GM12872 (cell line): ENCODE measurements at regions not wholly inside any gene's neighbourhood (a gene's known extent, or its start where the extent isn't known, plus 50 kb on each side); places are given as distances from the start of the nearest gene placed in this dataset.
A peak's percentile ranks its signal among the peaks of the same experiment; 100 is the strongest.

Experiments used
- TF ChIP-seq, protein P1 (sequence below): IDR thresholded peaks from 3 replicates; pipeline ENCODE4 v1.5.1; 2011; ENCODE audit warnings: low read depth, mild to moderate bottlenecking, low read length, moderate library complexity; ENCODE audit not compliant: insufficient read depth

DNA sequence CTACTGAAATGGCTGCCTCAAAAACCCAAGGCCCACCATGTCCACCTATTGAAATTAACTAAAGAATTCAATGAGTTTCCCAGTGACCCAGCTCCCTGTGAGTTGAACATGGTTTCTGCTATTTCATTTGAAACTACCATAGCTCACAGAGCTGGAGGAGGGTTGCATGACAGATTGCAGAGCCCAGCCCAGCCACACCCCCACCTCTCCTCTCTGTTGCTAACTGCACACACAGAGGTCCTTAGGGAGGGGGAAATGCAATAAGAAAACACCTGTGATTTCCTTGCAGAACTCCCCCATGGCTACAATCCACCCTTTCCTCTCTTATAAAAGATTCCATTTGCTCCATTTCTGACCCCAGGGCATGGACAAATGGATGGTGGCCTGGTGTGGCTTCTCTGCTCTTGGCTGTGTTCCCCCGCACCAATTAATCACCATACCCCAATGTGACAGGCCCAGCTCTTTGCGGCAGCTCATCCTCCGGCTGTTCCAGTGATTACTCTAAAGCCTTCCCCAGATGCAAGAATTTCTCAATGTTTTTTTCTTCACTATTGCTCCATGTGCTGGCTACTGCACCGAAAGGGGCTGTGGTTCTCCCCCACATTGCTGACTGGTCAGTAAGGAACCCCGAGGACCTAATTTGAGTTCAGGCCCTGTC is 208.4 kb upstream of the KBTBD8 start:
- TF ChIP-seq, protein P1, sequence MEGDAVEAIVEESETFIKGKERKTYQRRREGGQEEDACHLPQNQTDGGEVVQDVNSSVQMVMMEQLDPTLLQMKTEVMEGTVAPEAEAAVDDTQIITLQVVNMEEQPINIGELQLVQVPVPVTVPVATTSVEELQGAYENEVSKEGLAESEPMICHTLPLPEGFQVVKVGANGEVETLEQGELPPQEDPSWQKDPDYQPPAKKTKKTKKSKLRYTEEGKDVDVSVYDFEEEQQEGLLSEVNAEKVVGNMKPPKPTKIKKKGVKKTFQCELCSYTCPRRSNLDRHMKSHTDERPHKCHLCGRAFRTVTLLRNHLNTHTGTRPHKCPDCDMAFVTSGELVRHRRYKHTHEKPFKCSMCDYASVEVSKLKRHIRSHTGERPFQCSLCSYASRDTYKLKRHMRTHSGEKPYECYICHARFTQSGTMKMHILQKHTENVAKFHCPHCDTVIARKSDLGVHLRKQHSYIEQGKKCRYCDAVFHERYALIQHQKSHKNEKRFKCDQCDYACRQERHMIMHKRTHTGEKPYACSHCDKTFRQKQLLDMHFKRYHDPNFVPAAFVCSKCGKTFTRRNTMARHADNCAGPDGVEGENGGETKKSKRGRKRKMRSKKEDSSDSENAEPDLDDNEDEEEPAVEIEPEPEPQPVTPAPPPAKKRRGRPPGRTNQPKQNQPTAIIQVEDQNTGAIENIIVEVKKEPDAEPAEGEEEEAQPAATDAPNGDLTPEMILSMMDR, result no peak

DNA sequence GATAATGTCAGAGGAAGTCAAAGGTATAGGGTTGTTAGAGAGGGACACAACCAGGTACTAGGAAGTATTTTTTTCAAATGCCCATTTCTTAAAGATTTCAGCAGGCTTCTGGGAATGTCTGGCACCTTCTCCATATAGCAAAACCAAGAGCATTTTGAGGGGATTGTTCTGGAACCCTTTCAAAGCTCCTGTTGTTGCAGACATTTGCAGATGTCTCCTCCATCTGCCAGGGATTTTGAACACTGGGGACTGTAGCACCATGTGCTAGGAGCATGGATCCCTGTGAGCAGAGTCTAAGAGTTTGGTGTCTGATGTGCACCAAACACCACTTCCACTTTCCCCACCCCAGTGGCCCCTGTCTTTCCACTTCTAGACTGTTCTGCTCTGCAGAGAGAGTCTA is 206.0 kb upstream of the KBTBD8 start:
- TF ChIP-seq, protein P1, result no peak

DNA sequence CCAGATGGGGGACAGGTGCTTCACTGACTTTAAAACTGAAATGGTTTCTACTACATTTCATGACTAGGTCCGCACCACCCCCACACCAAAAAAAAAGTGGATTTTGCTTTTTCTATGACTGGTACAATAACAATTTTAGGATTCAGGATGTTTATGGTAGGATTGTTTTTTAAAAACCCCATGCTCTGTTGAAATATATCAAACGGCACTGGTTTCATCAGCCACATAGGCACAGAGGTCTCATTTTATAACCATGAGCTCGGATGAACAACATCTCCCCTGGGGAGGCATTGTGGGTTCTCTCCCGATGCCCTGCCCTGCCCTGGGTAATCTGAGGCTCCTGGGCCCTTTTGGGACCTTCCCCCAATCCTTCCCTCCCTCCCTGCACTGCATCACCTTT is 202.7 kb upstream of the KBTBD8 start:
- TF ChIP-seq, protein P1, result no peak

DNA sequence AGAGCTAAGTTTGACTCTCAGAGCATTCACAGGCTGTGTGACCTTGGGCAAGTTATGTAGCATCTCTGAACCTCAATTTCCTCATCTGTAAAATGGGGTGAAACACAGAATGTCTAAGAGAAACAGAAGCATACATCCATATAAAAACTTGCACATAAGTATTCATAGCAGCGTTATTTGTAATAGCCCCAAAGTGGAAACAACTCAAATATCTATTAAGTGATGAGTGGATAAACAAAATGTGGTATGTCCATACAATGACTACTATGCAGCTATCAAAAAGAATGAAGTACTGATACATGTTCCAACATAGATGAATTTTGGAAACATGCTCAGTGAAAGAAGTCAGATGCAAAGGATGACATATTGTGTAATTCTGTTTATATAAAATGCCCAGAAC is 201.8 kb upstream of the KBTBD8 start:
- TF ChIP-seq, protein P1, result no peak

DNA sequence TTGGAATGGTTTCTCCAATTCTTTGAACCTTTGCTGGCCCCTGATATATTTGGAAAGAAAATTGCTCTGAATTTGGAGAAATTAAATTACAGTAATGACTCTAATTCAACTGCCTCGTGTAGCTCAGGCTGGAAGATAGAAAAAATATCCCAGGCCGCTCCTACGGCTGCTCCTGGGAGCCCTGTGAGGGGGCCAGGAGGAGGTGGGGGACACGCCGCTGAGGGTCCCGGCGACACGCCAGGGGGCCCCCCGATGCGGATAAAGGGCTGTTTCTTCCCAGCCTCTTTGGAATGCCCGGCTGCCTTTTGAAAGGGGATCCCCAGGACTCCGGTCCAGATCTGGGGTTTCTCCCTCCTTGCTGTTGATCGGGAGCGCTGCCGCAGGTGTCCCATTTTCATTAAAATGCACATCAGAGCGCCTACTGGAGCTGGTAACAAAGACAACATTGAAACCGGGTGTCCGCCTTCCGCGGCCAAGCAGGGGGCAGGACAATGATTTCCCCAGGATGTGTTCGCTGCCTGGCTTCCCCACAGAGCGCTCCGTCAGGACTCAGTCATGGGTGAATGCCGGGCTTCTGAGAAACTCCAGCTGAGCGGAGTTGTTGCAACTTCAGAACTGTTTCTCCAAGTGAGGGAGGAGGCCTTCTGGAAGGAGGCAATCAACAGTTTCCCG is 200.1 kb upstream of the KBTBD8 start:
- TF ChIP-seq, protein P1, result no peak

DNA sequence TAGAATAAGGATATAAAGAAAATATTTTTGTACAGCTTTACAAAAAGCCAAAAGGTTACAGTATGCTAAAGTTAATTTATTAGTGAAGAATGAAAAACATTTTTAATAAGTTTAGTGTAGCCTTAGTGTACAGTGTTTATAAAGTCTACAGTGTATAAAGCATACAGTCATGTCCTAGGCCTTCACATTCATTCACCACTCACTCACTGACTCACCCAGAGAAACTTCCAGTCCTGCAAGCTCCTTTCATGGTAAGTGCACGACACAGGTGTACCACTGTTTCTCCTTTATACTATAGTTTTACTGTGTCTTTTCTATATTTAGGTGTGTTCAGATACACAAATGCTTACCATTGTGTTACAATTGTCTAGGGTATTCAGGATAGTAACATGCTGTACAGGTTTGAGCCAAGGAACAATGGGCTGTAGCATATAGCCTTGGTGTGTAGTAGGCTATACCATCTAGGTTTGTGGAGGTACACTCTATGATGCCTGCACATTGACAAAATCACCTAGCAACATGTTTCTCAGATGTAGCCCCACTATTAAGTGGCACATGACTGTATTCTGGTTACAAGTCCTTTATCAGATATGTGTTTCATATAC is 197.1 kb upstream of the KBTBD8 start:
- TF ChIP-seq, protein P1, result no peak

DNA sequence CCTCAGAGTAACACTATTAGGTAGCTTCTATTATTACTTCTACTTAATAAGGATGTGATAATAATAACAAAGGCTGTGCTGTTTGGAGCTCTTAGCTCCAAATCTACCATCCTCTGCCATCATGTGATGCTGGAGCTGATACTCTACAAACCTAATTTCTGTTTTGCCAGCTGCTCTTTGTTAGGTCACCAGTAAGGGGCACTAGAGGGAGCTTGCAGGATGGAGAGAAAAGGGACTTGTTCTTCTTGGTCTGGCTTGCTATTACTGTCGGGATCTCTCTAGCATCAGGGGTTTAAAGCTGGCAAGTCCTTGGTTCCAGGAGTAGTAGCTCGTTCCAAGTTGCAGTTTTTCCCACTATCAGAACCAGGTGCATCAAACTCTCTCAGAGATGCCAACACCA is 194.9 kb upstream of the KBTBD8 start:
- TF ChIP-seq, protein P1, result peak; percentile 23; the same call in 1 of the 3 replicates
